ENCODE measurements at regions not wholly inside any gene's neighbourhood (a gene's known extent, or its start where the extent isn't known, plus 50 kb on each side); places are given as distances from the start of the nearest gene placed in this dataset.
A peak's percentile ranks its signal among the peaks of the same experiment; 100 is the strongest.

GRCh38 chr4:154030746-154031145 is 241.9 kb upstream of the SFRP2 start:
- CTCF ChIA-PET, result interaction anchor here (0.6 to 1.2 kb wide), 2 partner anchors 52 to 245 kb away, joined by 3 to 4 read pairs; no protein-coding TSS in a partner anchor
- no peak overlapping the region for H3K27ac Mint-ChIP-seq (ENCODE audit: unreplicated experiment)
- Histone ChIP-seq H3K36me3 (ENCODE audit: control insufficient read depth, insufficient read depth, low read length) (no peaks in the 10 kb centered on the region), H3K4me1 (no peaks in the 10 kb centered on the region), H3K9me3 (no peaks in the 10 kb centered on the region; the same call in 1 of the 2 replicates), H3K27me3 (replicated peaks; ENCODE audit: control insufficient read depth, insufficient read depth, low read length) (no peaks in the 10 kb centered on the region), H3K4me3 (ENCODE audit: low read depth, low read length) (no peak overlapping the region)
- no TSS peak for BruUV-seq (replicated peaks)
- POLR2A ChIA-PET, result no interaction called here
- H3K27me3 Mint-ChIP-seq (ENCODE audit: insufficient read depth, unreplicated experiment), result peaks cover 8% of the 10 kb centered on the region
- TF ChIP-seq, protein P1, sequence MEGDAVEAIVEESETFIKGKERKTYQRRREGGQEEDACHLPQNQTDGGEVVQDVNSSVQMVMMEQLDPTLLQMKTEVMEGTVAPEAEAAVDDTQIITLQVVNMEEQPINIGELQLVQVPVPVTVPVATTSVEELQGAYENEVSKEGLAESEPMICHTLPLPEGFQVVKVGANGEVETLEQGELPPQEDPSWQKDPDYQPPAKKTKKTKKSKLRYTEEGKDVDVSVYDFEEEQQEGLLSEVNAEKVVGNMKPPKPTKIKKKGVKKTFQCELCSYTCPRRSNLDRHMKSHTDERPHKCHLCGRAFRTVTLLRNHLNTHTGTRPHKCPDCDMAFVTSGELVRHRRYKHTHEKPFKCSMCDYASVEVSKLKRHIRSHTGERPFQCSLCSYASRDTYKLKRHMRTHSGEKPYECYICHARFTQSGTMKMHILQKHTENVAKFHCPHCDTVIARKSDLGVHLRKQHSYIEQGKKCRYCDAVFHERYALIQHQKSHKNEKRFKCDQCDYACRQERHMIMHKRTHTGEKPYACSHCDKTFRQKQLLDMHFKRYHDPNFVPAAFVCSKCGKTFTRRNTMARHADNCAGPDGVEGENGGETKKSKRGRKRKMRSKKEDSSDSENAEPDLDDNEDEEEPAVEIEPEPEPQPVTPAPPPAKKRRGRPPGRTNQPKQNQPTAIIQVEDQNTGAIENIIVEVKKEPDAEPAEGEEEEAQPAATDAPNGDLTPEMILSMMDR (IDR thresholded peaks at IDR 0.05; ENCODE audit: insufficient read depth in 1 of 2, low read depth in 1 of 2, low read length in 1 of 2, severe bottlenecking in 1 of 2, unreplicated experiment in 1 of 2), result no peak
- intact Hi-C loops (cut with micrococcal nuclease; ENCODE audit: unreplicated experiment), result no loop called here
- no peaks in the 10 kb centered on the region for H3K9me3 Mint-ChIP-seq (ENCODE audit: unreplicated experiment)
- H3K4me1 Mint-ChIP-seq (ENCODE audit: low read depth, unreplicated experiment), result no peaks in the 10 kb centered on the region
- no peak overlapping the region for H3K4me3 Mint-ChIP-seq (ENCODE audit: unreplicated experiment)
- H3K36me3 Mint-ChIP-seq (ENCODE audit: insufficient read depth, unreplicated experiment), result no peaks in the 10 kb centered on the region
- peak in 1 of 2 experiments; percentile 19 for DNase-seq

GRCh38 chr4:154030152-154030551 is 241.3 kb upstream of the SFRP2 start:
- no peaks in the 10 kb centered on the region for H3K36me3 Mint-ChIP-seq (ENCODE audit: insufficient read depth, unreplicated experiment)
- no TSS peak for BruUV-seq (replicated peaks)
- H3K4me1 Mint-ChIP-seq (ENCODE audit: low read depth, unreplicated experiment), result no peaks in the 10 kb centered on the region
- POLR2A ChIA-PET, result no interaction called here
- CTCF ChIA-PET, result interaction anchor here (0.6 to 1.2 kb wide), 2 partner anchors 52 to 244 kb away, joined by 3 to 4 read pairs; no protein-coding TSS in a partner anchor
- intact Hi-C loops (cut with micrococcal nuclease; ENCODE audit: unreplicated experiment), result no loop called here
- H3K4me1 ChIP-seq, result no peaks in the 10 kb centered on the region
- no peak overlapping the region for H3K27ac Mint-ChIP-seq (ENCODE audit: unreplicated experiment)
- H3K9me3 ChIP-seq, result no peaks in the 10 kb centered on the region; the same call in 1 of the 2 replicates
- TF ChIP-seq, protein P1 (IDR thresholded peaks at IDR 0.05; ENCODE audit: insufficient read depth in 1 of 2, low read depth in 1 of 2, low read length in 1 of 2, severe bottlenecking in 1 of 2, unreplicated experiment in 1 of 2), result no peak
- no peaks in the 10 kb centered on the region for H3K9me3 Mint-ChIP-seq (ENCODE audit: unreplicated experiment)
- H3K4me3 Mint-ChIP-seq (ENCODE audit: unreplicated experiment), result no peak overlapping the region
- no peaks in the 10 kb centered on the region for H3K27me3 ChIP-seq (replicated peaks; ENCODE audit: control insufficient read depth, insufficient read depth, low read length)
- DNase-seq, result no peak
- no peaks in the 10 kb centered on the region for H3K36me3 ChIP-seq (ENCODE audit: control insufficient read depth, insufficient read depth, low read length)
- no peak overlapping the region for H3K4me3 ChIP-seq (ENCODE audit: low read depth, low read length)
- H3K27me3 Mint-ChIP-seq (ENCODE audit: insufficient read depth, unreplicated experiment), result peaks cover 10% of the 10 kb centered on the region

DNA sequence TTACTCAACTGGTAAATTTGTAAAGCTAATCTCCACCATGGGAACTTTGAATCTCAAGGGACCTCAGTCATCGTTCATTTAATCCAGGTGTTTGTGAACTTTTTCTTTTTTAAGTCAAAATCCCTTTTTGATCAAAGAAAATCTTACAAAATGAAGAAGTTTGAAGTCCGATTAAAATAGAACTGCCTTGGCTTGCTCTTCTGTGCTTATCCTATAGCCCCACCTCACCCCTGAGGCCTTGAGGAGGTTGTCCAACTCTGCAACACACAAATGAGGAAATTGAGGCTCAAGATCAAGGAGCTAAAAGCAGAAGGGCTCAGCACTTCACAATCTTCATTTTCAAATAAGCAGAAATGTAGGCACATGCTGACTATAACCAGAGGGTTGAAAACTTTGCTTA is 240.3 kb upstream of the SFRP2 start:
- no TSS peak for BruUV-seq (replicated peaks)
- ChIA-PET CTCF (no interaction called here), POLR2A (no interaction called here)
- Histone ChIP-seq H3K4me3 (ENCODE audit: low read depth, low read length) (no peak overlapping the region), H3K36me3 (ENCODE audit: control insufficient read depth, insufficient read depth, low read length) (no peaks in the 10 kb centered on the region), H3K9me3 (no peaks in the 10 kb centered on the region; the same call in 1 of the 2 replicates), H3K27me3 (replicated peaks; ENCODE audit: control insufficient read depth, insufficient read depth, low read length) (no peaks in the 10 kb centered on the region), H3K4me1 (no peaks in the 10 kb centered on the region)
- no peak overlapping the region for H3K27ac Mint-ChIP-seq (ENCODE audit: unreplicated experiment)
- no peak for DNase-seq
- H3K36me3 Mint-ChIP-seq (ENCODE audit: insufficient read depth, unreplicated experiment), result no peaks in the 10 kb centered on the region
- intact Hi-C loops (cut with micrococcal nuclease; ENCODE audit: unreplicated experiment), result no loop called here
- H3K4me3 Mint-ChIP-seq (ENCODE audit: unreplicated experiment), result no peak overlapping the region
- TF ChIP-seq, protein P1 (IDR thresholded peaks at IDR 0.05; ENCODE audit: insufficient read depth in 1 of 2, low read depth in 1 of 2, low read length in 1 of 2, severe bottlenecking in 1 of 2, unreplicated experiment in 1 of 2), result no peak
- H3K4me1 Mint-ChIP-seq (ENCODE audit: low read depth, unreplicated experiment), result no peaks in the 10 kb centered on the region
- no peaks in the 10 kb centered on the region for H3K9me3 Mint-ChIP-seq (ENCODE audit: unreplicated experiment)
- peaks cover 11% of the 10 kb centered on the region for H3K27me3 Mint-ChIP-seq (ENCODE audit: insufficient read depth, unreplicated experiment)

Measured in Caco-2 (cell line).